H1 (cell line): ENCODE measurements at regions not wholly inside any gene's neighbourhood (a gene's known extent, or its start where the extent isn't known, plus 50 kb on each side); places are given as distances from the start of the nearest gene placed in this dataset.

Experiments
- CTCF ChIA-PET: fragments of 300-600 bp; sonication (Branson Sonifier 250); formaldehyde crosslinking; loops from one replicate; lab custom pipeline; 2021; ENCODE audit not compliant: partially characterized antibody; lab: Charles Lee
- POLR2A ChIA-PET: fragments of 300-600 bp; sonication (Branson Sonifier 250); formaldehyde crosslinking; loops from one replicate; lab custom pipeline; 2021; ENCODE audit warnings: inconsistent platforms; ENCODE audit not compliant: partially characterized antibody; lab: Charles Lee
- DNase-seq, 2 experiments: peaks; one replicate each; pipeline versions ENCODE4 v3.0.0 to v3.0.0-alpha.2; 2010 to 2022; ENCODE audit warnings: low spot score in 2 of 2, low read depth in 1 of 2, mixed read lengths in 1 of 2
- FAIRE-seq: peaks from 2 replicates; lab custom pipeline; 2011; peaks lifted over from hg19 to GRCh38; lab: Jason Lieb, UNC
- H2AFZ ChIP-seq: 2 replicates; pipeline ENCODE4 v1.8.1; 2012; ENCODE audit warnings: low read length, inconsistent platforms
- H2AK5ac ChIP-seq: 2 replicates; pipeline ENCODE4 v1.6.1; 2013; ENCODE audit warnings: low read depth, low read length
- H2BK120ac ChIP-seq: replicated peaks from 2 replicates; pipeline ENCODE3; 2013; ENCODE audit warnings: low read depth, low read length, inconsistent platforms
- H2BK12ac ChIP-seq: 2 replicates; pipeline ENCODE4 v1.6.1; 2013; ENCODE audit warnings: low read depth, low read length
- H2BK15ac ChIP-seq: 2 replicates; pipeline ENCODE4 v1.6.1; 2013; ENCODE audit warnings: low read length
- H2BK20ac ChIP-seq: 2 replicates; pipeline ENCODE4 v1.6.1; 2013; ENCODE audit warnings: low read length
- H2BK5ac ChIP-seq: 2 replicates; pipeline ENCODE4 v1.6.1; 2013; ENCODE audit warnings: low read depth, low read length
- H3K14ac ChIP-seq: 2 replicates; pipeline ENCODE4 v1.6.1; 2013; ENCODE audit warnings: inconsistent platforms; ENCODE audit not compliant: insufficient read length
- H3K18ac ChIP-seq: 2 replicates; pipeline ENCODE4 v1.6.1; 2013; ENCODE audit warnings: low read length; ENCODE audit errors: extremely low read depth
- H3K23ac ChIP-seq: 2 replicates; pipeline ENCODE4 v1.6.1; 2013; ENCODE audit warnings: inconsistent platforms; ENCODE audit not compliant: insufficient read length
- H3K23me2 ChIP-seq: 2 replicates; pipeline ENCODE4 v1.6.1; 2013; ENCODE audit warnings: low read depth, low read length
- H3K27ac ChIP-seq: 2 replicates; pipeline ENCODE4 v1.6.1; 2011; ENCODE audit warnings: low read depth, low read length, inconsistent platforms
- H3K27me3 ChIP-seq, 4 experiments: replicated peaks in 1 of 4; 1 replicate in 1 of 4; 2 replicates in 3 of 4; pipeline versions ENCODE4 v1.6.1 to v1.8.1; 2011 to 2013; ENCODE audit warnings: low read length in 3 of 4, mild to moderate bottlenecking in 3 of 4, inconsistent platforms in 2 of 4, mixed read lengths in 2 of 4, moderate library complexity in 1 of 4; ENCODE audit not compliant: control insufficient read depth in 3 of 4, insufficient read depth in 3 of 4; ENCODE audit errors: extremely low read depth in 1 of 4
- H3K36me3 ChIP-seq, 4 experiments: 2 replicates each; pipeline versions ENCODE4 v1.6.1 to v1.8.1; 2011 to 2013; ENCODE audit warnings: mild to moderate bottlenecking in 4 of 4, low read length in 3 of 4, moderate library complexity in 2 of 4, control low read depth in 1 of 4, inconsistent platforms in 1 of 4; ENCODE audit not compliant: insufficient read depth in 4 of 4, control insufficient read depth in 2 of 4
- H3K4ac ChIP-seq: replicated peaks from 2 replicates; pipeline ENCODE3; 2013; ENCODE audit warnings: low read length, low read depth, mixed read lengths, inconsistent platforms; ENCODE audit not compliant: insufficient read length
- H3K4me1 ChIP-seq, 4 experiments: replicated peaks in 1 of 4; 1 replicate in 1 of 4; 2 replicates in 3 of 4; pipeline versions ENCODE4 v1.6.1 to v1.8.1; 2011 to 2013; ENCODE audit warnings: low read length in 3 of 4, inconsistent platforms in 2 of 4, mixed read lengths in 1 of 4; ENCODE audit not compliant: insufficient read depth in 4 of 4, control insufficient read depth in 3 of 4
- H3K4me2 ChIP-seq, 2 experiments: 2 replicates each; pipeline versions ENCODE4 v1.6.1 to v1.8.1; 2011 to 2013; ENCODE audit warnings: low read depth in 2 of 2, low read length in 2 of 2, control low read depth in 1 of 2, inconsistent platforms in 1 of 2, mild to moderate bottlenecking in 1 of 2; ENCODE audit not compliant: insufficient read depth in 1 of 2
- H3K4me3 ChIP-seq, 4 experiments: fragments of 200-600, 300-600 bp in 1 of 4; sonication (generic), shearing (Covaris generic), sonication (Bioruptor Twin) in 1 of 4; 2 replicates each; pipeline versions ENCODE4 v1.5.1 to v1.8.1; 2011 to 2016; ENCODE audit warnings: low read length in 4 of 4, low read depth in 3 of 4, control low read depth in 2 of 4, inconsistent platforms in 2 of 4, mild to moderate bottlenecking in 2 of 4, mixed read lengths in 1 of 4, moderate library complexity in 1 of 4; ENCODE audit not compliant: insufficient read depth in 2 of 4; ENCODE audit errors: extremely low read depth in 1 of 4
- H3K56ac ChIP-seq: replicated peaks from 2 replicates; pipeline ENCODE3; 2013; ENCODE audit warnings: low read depth, mild to moderate bottlenecking, mixed read lengths, low read length, inconsistent platforms; ENCODE audit not compliant: insufficient read length
- H3K79me1 ChIP-seq: 2 replicates; pipeline ENCODE4 v1.6.1; 2013; ENCODE audit warnings: low read depth, low read length, control low read depth
- H3K79me2 ChIP-seq, 2 experiments: 2 replicates each; pipeline versions ENCODE4 v1.6.1 to v1.8.1; 2012 to 2013; ENCODE audit warnings: low read length in 2 of 2, mild to moderate bottlenecking in 2 of 2, inconsistent platforms in 1 of 2; ENCODE audit not compliant: insufficient read depth in 2 of 2, control insufficient read depth in 1 of 2
- H3K9ac ChIP-seq, 4 experiments: replicated peaks in 1 of 4; 1 replicate in 1 of 4; 2 replicates in 3 of 4; pipeline versions ENCODE4 v1.6.1 to v1.8.1; 2011 to 2013; ENCODE audit warnings: low read depth in 3 of 4, low read length in 3 of 4, control low read depth in 2 of 4, mild to moderate bottlenecking in 2 of 4, moderate library complexity in 2 of 4, inconsistent platforms in 1 of 4; ENCODE audit errors: extremely low read depth in 1 of 4
- H3K9me3 ChIP-seq, 2 experiments: 2 replicates each; pipeline versions ENCODE4 v1.6.1 to v1.8.1; 2012 to 2013; ENCODE audit warnings: mild to moderate bottlenecking in 2 of 2, moderate library complexity in 2 of 2, control low read depth in 1 of 2, inconsistent platforms in 1 of 2, low read depth in 1 of 2, low read length in 1 of 2, mixed read lengths in 1 of 2; ENCODE audit not compliant: insufficient read depth in 2 of 2
- H4K20me1 ChIP-seq, 2 experiments: replicated peaks in 1 of 2; 2 replicates each; pipeline versions ENCODE3 to v1.8.1; 2011 to 2013; ENCODE audit warnings: inconsistent platforms in 2 of 2, low read length in 2 of 2, mild to moderate bottlenecking in 1 of 2; ENCODE audit not compliant: insufficient read depth in 2 of 2, control insufficient read depth in 1 of 2
- H4K5ac ChIP-seq: 2 replicates; pipeline ENCODE4 v1.6.1; 2013; ENCODE audit warnings: low read length, low read depth, mixed read lengths, inconsistent platforms; ENCODE audit not compliant: insufficient read length
- H4K8ac ChIP-seq: 2 replicates; pipeline ENCODE4 v1.8.0; 2013; ENCODE audit warnings: mild to moderate bottlenecking, moderate library complexity, low read length, inconsistent platforms; ENCODE audit not compliant: insufficient read depth; ENCODE audit errors: extremely low read depth
- H4K91ac ChIP-seq: replicated peaks from 2 replicates; pipeline ENCODE3; 2013; ENCODE audit warnings: low read length, mixed read lengths, inconsistent platforms; ENCODE audit not compliant: insufficient read length
- CBX5 ChIP-seq: fragments of 300-800, 300-1000 bp; sonication (generic); IDR thresholded peaks from 2 replicates; pipeline ENCODE4 v1.7.1; 2016; ENCODE audit warnings: antibody characterized with exemption, low read length, low read depth
- CBX8 ChIP-seq: fragments of 300-800, 300-1000 bp; sonication (generic); IDR thresholded peaks from 2 replicates; pipeline ENCODE4 v1.7.1; 2016; ENCODE audit warnings: low read depth, low read length, borderline replicate concordance
- CEBPB ChIP-seq: IDR thresholded peaks from 2 replicates; pipeline ENCODE4 v1.6.1; 2012; ENCODE audit warnings: low read depth, low read length
- CHD2 ChIP-seq: IDR thresholded peaks from 2 replicates; pipeline ENCODE4 v1.6.1; 2012; ENCODE audit warnings: low read length, improper control_type of control experiment
- POLR2A ChIP-seq, 2 experiments: IDR thresholded peaks; 1 replicate in 1 of 2; 2 replicates in 1 of 2; pipeline ENCODE4 v1.6.1; 2011; ENCODE audit warnings: low read depth in 2 of 2, low read length in 2 of 2, mild to moderate bottlenecking in 2 of 2; ENCODE audit errors: control extremely low read depth in 1 of 2
- RBBP5 ChIP-seq: IDR thresholded peaks from 2 replicates; pipeline ENCODE4 v1.7.1; 2012; ENCODE audit warnings: low read depth, mild to moderate bottlenecking, inconsistent platforms, low read length, moderate library complexity, borderline replicate concordance
- RNF2 ChIP-seq: fragments of 200-900, 300-1000 bp; sonication (generic); IDR thresholded peaks from 2 replicates; pipeline ENCODE4 v1.7.1; 2016; ENCODE audit warnings: borderline replicate concordance, low read depth, mild to moderate bottlenecking, antibody characterized with exemption, low read length; ENCODE audit not compliant: poor library complexity, severe bottlenecking; ENCODE audit errors: missing control alignments
- SP1 ChIP-seq: IDR thresholded peaks from 2 replicates; pipeline ENCODE4 v1.6.1; 2011; ENCODE audit warnings: low read depth, low read length
- SP2 ChIP-seq: IDR thresholded peaks from 2 replicates; pipeline ENCODE4 v1.6.1; 2012; ENCODE audit warnings: mild to moderate bottlenecking, low read length, inconsistent platforms
- SUZ12 ChIP-seq: fragments of 200-600 bp; sonication (generic); IDR thresholded peaks from 2 replicates; pipeline ENCODE4 v1.6.1; 2012; ENCODE audit warnings: mild to moderate bottlenecking, inconsistent platforms, low read length, moderate library complexity, mixed read lengths
- TAF1 ChIP-seq: IDR thresholded peaks from 2 replicates; pipeline ENCODE4 v1.6.1; 2011; ENCODE audit warnings: mild to moderate bottlenecking, low read depth, low read length
- TAF7 ChIP-seq: optimal IDR thresholded peaks from 2 replicates; pipeline ENCODE3; 2011; ENCODE audit warnings: low read depth, mild to moderate bottlenecking, inconsistent platforms, low read length, moderate library complexity, borderline replicate concordance
- TBP ChIP-seq: IDR thresholded peaks from 2 replicates; pipeline ENCODE4 v1.6.1; 2011; ENCODE audit warnings: low read depth, low read length, improper control_type of control experiment
- WGBS, 2 experiments: shearing (Covaris generic) in 1 of 2; methylation state at CpG; one replicate each; pipeline versions ENCODE4 v1.1.6 to v1.1.7; 2013 to 2015; ENCODE audit warnings: low lambda C conversion rate in 2 of 2, mixed read lengths in 2 of 2, inconsistent platforms in 1 of 2, low coverage in 1 of 2, missing lambda C conversion rate in 1 of 2; ENCODE audit not compliant: insufficient replicate concordance in 2 of 2, insufficient coverage in 1 of 2, insufficient read length in 1 of 2; ENCODE audit errors: extremely low coverage in 1 of 2, missing lambda C conversion rate in 1 of 2; 5-methylcytosine and 5-hydroxymethylcytosine counted together
- TF ChIP-seq, protein P1 (sequence below): IDR thresholded peaks from 2 replicates; pipeline ENCODE4 v1.6.1; 2012; ENCODE audit warnings: low read length, inconsistent platforms

DNA sequence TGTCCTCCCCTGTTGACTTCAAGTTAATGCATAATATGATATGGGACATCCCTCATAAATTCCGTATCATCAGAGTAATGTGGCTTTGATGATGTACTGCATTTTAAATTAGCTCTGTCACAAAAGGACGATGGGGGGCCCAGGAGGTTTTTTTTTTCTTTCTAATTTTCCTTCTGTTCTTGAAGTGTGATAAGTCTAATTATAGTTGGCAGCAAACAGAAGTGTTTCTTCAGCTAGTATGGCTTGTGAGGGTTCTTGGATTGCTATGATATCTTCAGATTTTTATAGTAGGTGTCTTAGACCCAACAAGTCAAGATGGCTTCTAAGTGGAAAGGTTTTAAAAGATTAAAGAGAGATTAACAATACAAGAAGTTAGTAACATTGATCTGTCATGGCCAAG, 796.2 kb upstream of the RBFOX1 start:
- no peak for DNase-seq
- Histone ChIP-seq H3K56ac (no peak overlapping the region), H2AK5ac (no peak overlapping the region), H4K8ac (no peak overlapping the region), H2BK20ac (no peak overlapping the region), H3K18ac (no peak overlapping the region), H2BK120ac (no peak overlapping the region), H4K20me1 (no peaks in the 10 kb centered on the region), H3K4me3 (no peak overlapping the region), H3K27ac (no peak overlapping the region), H3K79me1 (no peaks in the 10 kb centered on the region)
- POLR2A ChIA-PET: no interaction called here
- TF ChIP-seq TAF7 (no peak), SP2 (no peak), CBX5 (no peak), CBX8 (no peak), RNF2 (no peak), POLR2A (IDR thresholded peaks at IDR 0.05; ENCODE audit: control extremely low read depth in 1 of 2, low read depth in 2 of 2, low read length in 2 of 2) (no peak), TBP (no peak), RBBP5 (no peak), CHD2 (no peak), SUZ12 (no peak), SP1 (no peak), TAF1 (no peak), CEBPB (no peak)
- TF ChIP-seq, protein P1, sequence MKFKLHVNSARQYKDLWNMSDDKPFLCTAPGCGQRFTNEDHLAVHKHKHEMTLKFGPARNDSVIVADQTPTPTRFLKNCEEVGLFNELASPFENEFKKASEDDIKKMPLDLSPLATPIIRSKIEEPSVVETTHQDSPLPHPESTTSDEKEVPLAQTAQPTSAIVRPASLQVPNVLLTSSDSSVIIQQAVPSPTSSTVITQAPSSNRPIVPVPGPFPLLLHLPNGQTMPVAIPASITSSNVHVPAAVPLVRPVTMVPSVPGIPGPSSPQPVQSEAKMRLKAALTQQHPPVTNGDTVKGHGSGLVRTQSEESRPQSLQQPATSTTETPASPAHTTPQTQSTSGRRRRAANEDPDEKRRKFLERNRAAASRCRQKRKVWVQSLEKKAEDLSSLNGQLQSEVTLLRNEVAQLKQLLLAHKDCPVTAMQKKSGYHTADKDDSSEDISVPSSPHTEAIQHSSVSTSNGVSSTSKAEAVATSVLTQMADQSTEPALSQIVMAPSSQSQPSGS: no peak
- TF ChIP-seq, all 59 proteins: peak for 0
- WGBS, 2 experiments: 92% methylated on average over 2 of the region's 2 CpGs; no CpG with 5 or more reads in 1 of the 2 experiments
- no peak overlapping the region for H2BK12ac ChIP-seq
- no peaks in the 10 kb centered on the region for H3K4me1 ChIP-seq
- H2AFZ ChIP-seq: no peak overlapping the region
- no peak overlapping the region for H3K14ac ChIP-seq
- no peaks in the 10 kb centered on the region for H3K9me3 ChIP-seq
- no peak overlapping the region for H3K4me2 ChIP-seq
- H3K23ac ChIP-seq: no peak overlapping the region
- H2BK15ac ChIP-seq: no peak overlapping the region
- no peaks in the 10 kb centered on the region for H3K27me3 ChIP-seq
- no peak overlapping the region for H3K4ac ChIP-seq
- H2BK5ac ChIP-seq: no peak overlapping the region
- H3K23me2 ChIP-seq: no peaks in the 10 kb centered on the region; the same call in 1 of the 2 replicates
- H4K91ac ChIP-seq: no peak overlapping the region
- no peaks in the 10 kb centered on the region for H3K36me3 ChIP-seq
- no peak overlapping the region for H3K9ac ChIP-seq
- H4K5ac ChIP-seq: no peak overlapping the region
- no peaks in the 10 kb centered on the region for H3K79me2 ChIP-seq
- no peak for FAIRE-seq
- CTCF ChIA-PET: interaction anchor here (1.0 kb wide), 1 partner anchor 22 kb away, joined by 3 read pairs; no protein-coding TSS in a partner anchor
